ENCODE measurements at regions not wholly inside any gene's neighbourhood (a gene's known extent, or its start where the extent isn't known, plus 50 kb on each side); places are given as distances from the start of the nearest gene placed in this dataset.

GRCh38 chr1:87841332-87841731 lies 512.7 kb downstream of the LMO4 start:
- no peak for DNase-seq (ENCODE audit: insufficient read length, low spot score)

GRCh38 chr1:87842156-87842555 lies 513.5 kb downstream of the LMO4 start:
- TF ChIP-seq POLR2A (IDR thresholded peaks at IDR 0.05; ENCODE audit: low read depth, low read length), result no peak
- no peak for DNase-seq (ENCODE audit: insufficient read length, low spot score)
- FAIRE-seq, result no peak

More at GRCh38 chr1:87841332-87841731, 512.7 kb downstream of the LMO4 start:
- no peak for TF ChIP-seq POLR2A (IDR thresholded peaks at IDR 0.05; ENCODE audit: low read depth, low read length)
- no peak for FAIRE-seq

GRCh38 chr1:87844251-87844650 lies 515.6 kb downstream of the LMO4 start:
- no peak for DNase-seq (ENCODE audit: insufficient read length, low spot score)
- no peak for FAIRE-seq
- TF ChIP-seq POLR2A (IDR thresholded peaks at IDR 0.05; ENCODE audit: low read depth, low read length), result no peak

GRCh38 chr1:87851490-87851889 lies 522.8 kb downstream of the LMO4 start:
- no peak for FAIRE-seq
- no peak for TF ChIP-seq POLR2A (IDR thresholded peaks at IDR 0.05; ENCODE audit: low read depth, low read length)
- no peak for DNase-seq (ENCODE audit: insufficient read length, low spot score)

GRCh38 chr1:87852410-87853161 lies 523.9 kb downstream of the LMO4 start:
- no peak for DNase-seq (ENCODE audit: insufficient read length, low spot score)
- FAIRE-seq, result no peak
- TF ChIP-seq POLR2A (IDR thresholded peaks at IDR 0.05; ENCODE audit: low read depth, low read length), result no peak

- FAIRE-seq (no peak), DNase-seq (ENCODE audit: insufficient read length, low spot score) (no peak)
- no peak for TF ChIP-seq POLR2A (IDR thresholded peaks at IDR 0.05; ENCODE audit: low read depth, low read length)
Observed at GRCh38 chr1:87853576-87854351, 525.1 kb downstream of the LMO4 start.

GRCh38 chr1:87863317-87863716 lies 534.6 kb downstream of the LMO4 start:
- DNase-seq (ENCODE audit: insufficient read length, low spot score) (no peak), FAIRE-seq (no peak)
- TF ChIP-seq POLR2A (IDR thresholded peaks at IDR 0.05; ENCODE audit: low read depth, low read length), result no peak

GRCh38 chr1:87864676-87865075 lies 536.0 kb downstream of the LMO4 start:
- FAIRE-seq, result peak; percentile 20
- no peak for DNase-seq (ENCODE audit: insufficient read length, low spot score)
- TF ChIP-seq POLR2A (IDR thresholded peaks at IDR 0.05; ENCODE audit: low read depth, low read length), result no peak

GRCh38 chr1:87866416-87866815 lies 537.7 kb downstream of the LMO4 start:
- DNase-seq (ENCODE audit: insufficient read length, low spot score) (no peak), FAIRE-seq (no peak)
- TF ChIP-seq POLR2A (IDR thresholded peaks at IDR 0.05; ENCODE audit: low read depth, low read length), result no peak

GRCh38 chr1:87867626-87868025 lies 538.9 kb downstream of the LMO4 start:
- TF ChIP-seq POLR2A (IDR thresholded peaks at IDR 0.05; ENCODE audit: low read depth, low read length), result no peak
- DNase-seq (ENCODE audit: insufficient read length, low spot score) (no peak), FAIRE-seq (no peak)

- DNase-seq (ENCODE audit: insufficient read length, low spot score), result no peak
- FAIRE-seq, result peak; percentile 94
- TF ChIP-seq POLR2A (IDR thresholded peaks at IDR 0.05; ENCODE audit: low read depth, low read length), result no peak
Observed at GRCh38 chr1:87869567-87869966, 540.9 kb downstream of the LMO4 start.

GRCh38 chr1:87872189-87872588 lies 543.5 kb downstream of the LMO4 start:
- no peak for TF ChIP-seq POLR2A (IDR thresholded peaks at IDR 0.05; ENCODE audit: low read depth, low read length)
- DNase-seq (ENCODE audit: insufficient read length, low spot score) (no peak), FAIRE-seq (no peak)

GRCh38 chr1:87872692-87873091 lies 544.0 kb downstream of the LMO4 start:
- no peak for TF ChIP-seq POLR2A (IDR thresholded peaks at IDR 0.05; ENCODE audit: low read depth, low read length)
- DNase-seq (ENCODE audit: insufficient read length, low spot score) (no peak), FAIRE-seq (no peak)

- FAIRE-seq, result no peak
Observed at GRCh38 chr1:87878873-87879272, 550.2 kb downstream of the LMO4 start.

More at GRCh38 chr1:87878873-87879272, 550.2 kb downstream of the LMO4 start:
- no peak for DNase-seq (ENCODE audit: insufficient read length, low spot score)
- no peak for TF ChIP-seq POLR2A (IDR thresholded peaks at IDR 0.05; ENCODE audit: low read depth, low read length)
